ENCODE measurements at regions not wholly inside any gene's neighbourhood (a gene's known extent, or its start where the extent isn't known, plus 50 kb on each side); places are given as distances from the start of the nearest gene placed in this dataset.

DNA sequence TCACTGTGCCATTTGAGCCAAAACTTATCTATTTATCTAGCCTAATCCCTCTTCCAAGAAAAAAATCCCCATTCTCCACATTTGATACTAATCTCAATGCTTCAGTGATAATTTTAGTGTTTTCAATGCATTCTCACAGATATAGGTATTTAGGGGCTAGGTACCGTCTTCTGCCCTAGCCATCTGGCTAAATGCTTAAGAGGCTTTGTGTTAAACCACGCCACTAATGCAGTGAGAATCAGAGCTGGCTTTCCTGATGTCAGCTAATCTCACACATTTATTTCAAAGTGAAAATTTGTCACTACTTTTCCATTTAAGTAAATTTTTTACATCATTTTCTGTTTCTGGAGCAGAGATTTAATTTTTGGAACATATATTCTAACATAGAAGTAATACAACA lies 479.7 kb downstream of the MAN2A1 start:
- no peak overlapping the region for H3K27ac ChIP-seq
- TF ChIP-seq, protein P1, sequence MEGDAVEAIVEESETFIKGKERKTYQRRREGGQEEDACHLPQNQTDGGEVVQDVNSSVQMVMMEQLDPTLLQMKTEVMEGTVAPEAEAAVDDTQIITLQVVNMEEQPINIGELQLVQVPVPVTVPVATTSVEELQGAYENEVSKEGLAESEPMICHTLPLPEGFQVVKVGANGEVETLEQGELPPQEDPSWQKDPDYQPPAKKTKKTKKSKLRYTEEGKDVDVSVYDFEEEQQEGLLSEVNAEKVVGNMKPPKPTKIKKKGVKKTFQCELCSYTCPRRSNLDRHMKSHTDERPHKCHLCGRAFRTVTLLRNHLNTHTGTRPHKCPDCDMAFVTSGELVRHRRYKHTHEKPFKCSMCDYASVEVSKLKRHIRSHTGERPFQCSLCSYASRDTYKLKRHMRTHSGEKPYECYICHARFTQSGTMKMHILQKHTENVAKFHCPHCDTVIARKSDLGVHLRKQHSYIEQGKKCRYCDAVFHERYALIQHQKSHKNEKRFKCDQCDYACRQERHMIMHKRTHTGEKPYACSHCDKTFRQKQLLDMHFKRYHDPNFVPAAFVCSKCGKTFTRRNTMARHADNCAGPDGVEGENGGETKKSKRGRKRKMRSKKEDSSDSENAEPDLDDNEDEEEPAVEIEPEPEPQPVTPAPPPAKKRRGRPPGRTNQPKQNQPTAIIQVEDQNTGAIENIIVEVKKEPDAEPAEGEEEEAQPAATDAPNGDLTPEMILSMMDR (IDR thresholded peaks at IDR 0.05), result no peak
- H3K4me2 ChIP-seq (ENCODE audit: low read length), result no peak overlapping the region
- no peak overlapping the region for H3K9ac ChIP-seq
- H3K27me3 ChIP-seq (ENCODE audit: control insufficient read depth, insufficient read depth, low read length), result no peaks in the 10 kb centered on the region
- H2AFZ ChIP-seq, result no peak overlapping the region
- no peaks in the 10 kb centered on the region for H3K9me3 ChIP-seq (ENCODE audit: control insufficient read depth, low read length)
- H3K36me3 ChIP-seq (ENCODE audit: control insufficient read depth, insufficient read depth, low read length), result no peaks in the 10 kb centered on the region
- no peaks in the 10 kb centered on the region for H3K79me2 ChIP-seq
- no peaks in the 10 kb centered on the region for H3K4me1 ChIP-seq
- no peak overlapping the region for H3K4me3 ChIP-seq (ENCODE audit: low read depth, low read length)

DNA sequence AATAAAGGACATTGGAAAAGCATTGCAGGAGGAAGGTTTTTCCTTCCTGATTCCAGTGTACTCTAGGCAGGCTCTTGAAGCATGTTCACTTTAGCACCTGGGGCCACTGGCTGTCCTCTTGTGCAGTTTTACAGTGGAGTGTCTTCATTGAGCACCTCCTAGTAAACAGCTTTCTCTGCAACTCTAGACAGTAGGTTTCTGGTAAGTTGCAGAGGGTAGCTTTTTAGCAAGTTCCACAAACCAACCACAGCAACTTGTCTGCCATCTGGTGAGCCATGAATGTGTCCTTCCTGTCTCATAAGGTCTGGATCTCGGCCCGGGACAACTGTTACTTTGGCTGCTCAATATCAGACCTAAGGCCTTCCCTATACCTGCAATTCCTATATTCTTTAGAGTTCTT lies 488.0 kb downstream of the MAN2A1 start:
- no peaks in the 10 kb centered on the region for H3K36me3 ChIP-seq (ENCODE audit: control insufficient read depth, insufficient read depth, low read length)
- H3K9me3 ChIP-seq (ENCODE audit: control insufficient read depth, low read length), result no peaks in the 10 kb centered on the region
- no peaks in the 10 kb centered on the region for H3K27me3 ChIP-seq (ENCODE audit: control insufficient read depth, insufficient read depth, low read length)
- no peaks in the 10 kb centered on the region for H3K79me2 ChIP-seq
- no peak overlapping the region for H3K4me2 ChIP-seq (ENCODE audit: low read length)
- no peaks in the 10 kb centered on the region for H3K4me1 ChIP-seq
- no peak overlapping the region for H3K4me3 ChIP-seq (ENCODE audit: low read depth, low read length)
- no peak overlapping the region for H3K27ac ChIP-seq
- no peak overlapping the region for H3K9ac ChIP-seq
- H2AFZ ChIP-seq, result no peak overlapping the region
- TF ChIP-seq, protein P1 (IDR thresholded peaks at IDR 0.05), result no peak

DNA sequence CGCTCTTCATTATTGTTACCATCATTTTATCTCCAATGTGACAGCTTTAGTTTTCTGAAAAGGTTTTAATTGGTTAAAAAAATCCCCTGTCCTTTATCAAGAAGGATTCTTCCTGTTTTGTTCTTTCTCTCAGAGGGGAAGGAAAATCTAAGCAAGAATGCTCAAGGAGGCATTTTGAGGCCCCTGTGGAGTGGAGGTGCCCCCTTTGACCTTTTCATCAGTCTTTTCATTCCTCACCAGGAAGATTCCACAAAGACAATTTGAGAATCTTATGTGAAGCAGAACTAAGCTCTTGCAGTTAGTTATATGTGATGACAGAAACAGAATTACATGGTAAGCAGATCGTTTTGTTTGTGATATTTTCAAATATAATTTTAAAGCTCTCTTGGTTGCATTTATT lies 489.6 kb downstream of the MAN2A1 start:
- no peaks in the 10 kb centered on the region for H3K36me3 ChIP-seq (ENCODE audit: control insufficient read depth, insufficient read depth, low read length)
- H3K4me1 ChIP-seq, result no peaks in the 10 kb centered on the region
- no peak overlapping the region for H3K9ac ChIP-seq
- no peak overlapping the region for H3K4me2 ChIP-seq (ENCODE audit: low read length)
- H3K27ac ChIP-seq, result no peak overlapping the region
- H3K4me3 ChIP-seq (ENCODE audit: low read depth, low read length), result no peak overlapping the region
- H3K27me3 ChIP-seq (ENCODE audit: control insufficient read depth, insufficient read depth, low read length), result no peaks in the 10 kb centered on the region
- no peaks in the 10 kb centered on the region for H3K79me2 ChIP-seq
- no peak overlapping the region for H2AFZ ChIP-seq
- no peaks in the 10 kb centered on the region for H3K9me3 ChIP-seq (ENCODE audit: control insufficient read depth, low read length)
- TF ChIP-seq, protein P1 (IDR thresholded peaks at IDR 0.05), result no peak

DNA sequence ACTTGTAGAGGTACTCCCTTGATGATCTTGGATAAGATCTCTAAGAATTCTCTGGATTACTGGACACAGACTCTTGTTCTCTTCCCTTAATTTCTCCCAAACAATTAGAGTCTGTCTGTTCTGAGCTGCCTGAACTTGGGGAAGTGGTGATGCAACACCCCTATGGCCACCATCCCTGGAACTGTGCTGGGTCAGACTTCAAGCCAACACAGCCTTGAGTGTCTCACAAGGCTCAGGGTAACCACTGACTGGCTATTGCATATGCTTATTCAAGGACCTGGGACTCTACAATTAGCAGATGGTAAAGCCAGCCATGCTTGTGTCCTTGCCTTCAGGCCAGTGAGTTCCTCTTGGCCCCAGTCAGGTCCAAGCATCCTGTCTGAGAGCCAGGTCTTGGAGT lies 504.5 kb downstream of the MAN2A1 start:
- Histone ChIP-seq H3K36me3 (ENCODE audit: control insufficient read depth, insufficient read depth, low read length) (no peaks in the 10 kb centered on the region), H3K4me3 (ENCODE audit: low read depth, low read length) (no peak overlapping the region), H3K9ac (no peak overlapping the region), H3K27me3 (ENCODE audit: control insufficient read depth, insufficient read depth, low read length) (no peaks in the 10 kb centered on the region), H3K4me1 (no peaks in the 10 kb centered on the region), H3K9me3 (ENCODE audit: control insufficient read depth, low read length) (peaks cover 2% of the 10 kb centered on the region), H2AFZ (no peak overlapping the region), H3K27ac (no peak overlapping the region), H3K4me2 (ENCODE audit: low read length) (no peak overlapping the region), H3K79me2 (no peaks in the 10 kb centered on the region)
- TF ChIP-seq, protein P1 (IDR thresholded peaks at IDR 0.05), result no peak

DNA sequence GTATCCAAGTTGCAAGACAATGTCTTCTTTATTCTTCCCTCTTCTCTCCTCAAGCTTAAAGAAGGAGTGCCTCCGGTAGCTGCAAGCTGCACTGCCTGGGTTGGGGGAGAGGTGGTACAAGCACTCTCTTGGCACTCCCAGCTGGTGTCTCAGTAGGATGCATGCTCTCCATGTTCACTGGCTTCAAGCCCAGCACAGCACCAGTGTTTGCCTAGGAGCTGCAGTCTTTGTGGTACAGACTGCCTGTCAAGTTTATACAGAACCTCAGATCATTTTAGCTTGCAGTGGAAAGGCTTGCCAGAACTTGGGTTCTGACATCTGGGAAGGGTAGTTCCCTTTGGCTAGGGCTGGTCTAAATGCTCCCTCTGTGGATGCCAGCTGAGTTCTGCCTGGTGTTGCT lies 505.6 kb downstream of the MAN2A1 start:
- TF ChIP-seq, protein P1 (IDR thresholded peaks at IDR 0.05), result no peak

More for the DNA sequence above, 505.6 kb downstream of the MAN2A1 start:
- no peaks in the 10 kb centered on the region for H3K79me2 ChIP-seq
- no peaks in the 10 kb centered on the region for H3K36me3 ChIP-seq (ENCODE audit: control insufficient read depth, insufficient read depth, low read length)
- no peaks in the 10 kb centered on the region for H3K4me1 ChIP-seq
- H2AFZ ChIP-seq, result no peak overlapping the region
- peaks cover 2% of the 10 kb centered on the region for H3K9me3 ChIP-seq (ENCODE audit: control insufficient read depth, low read length)
- H3K27ac ChIP-seq, result no peak overlapping the region
- H3K27me3 ChIP-seq (ENCODE audit: control insufficient read depth, insufficient read depth, low read length), result no peaks in the 10 kb centered on the region
- H3K4me2 ChIP-seq (ENCODE audit: low read length), result no peak overlapping the region
- no peak overlapping the region for H3K4me3 ChIP-seq (ENCODE audit: low read depth, low read length)
- no peak overlapping the region for H3K9ac ChIP-seq

Data from parathyroid adenoma (tissue), 2 donors.